GM12878 (cell line): ENCODE measurements at regions not wholly inside any gene's neighbourhood (a gene's known extent, or its start where the extent isn't known, plus 50 kb on each side); places are given as distances from the start of the nearest gene placed in this dataset.
A peak's percentile ranks its signal among the peaks of the same experiment; 100 is the strongest.

ENCODE experiments used
- BRCA1 ChIP-seq: IDR thresholded peaks from 2 replicates; pipeline ENCODE4 v1.6.1; 2011; ENCODE audit warnings: low read depth, low read length, improper control_type of control experiment
- EZH2 ChIP-seq: IDR thresholded peaks from 2 replicates; pipeline ENCODE4 v1.6.1; 2012; ENCODE audit warnings: low read depth, mild to moderate bottlenecking, control low read depth, inconsistent platforms, low read length, borderline replicate concordance; ENCODE audit not compliant: control insufficient read depth
- FOXM1 ChIP-seq: IDR thresholded peaks from 2 replicates; pipeline ENCODE4 v1.6.1; 2012; ENCODE audit warnings: low read depth, mild to moderate bottlenecking, inconsistent platforms, low read length, moderate library complexity
- GABPA ChIP-seq: IDR thresholded peaks from 2 replicates; pipeline ENCODE4 v1.6.1; 2014; ENCODE audit warnings: antibody characterized with exemption, low read depth, mild to moderate bottlenecking, inconsistent platforms
- JUND ChIP-seq: IDR thresholded peaks from 2 replicates; pipeline ENCODE4 v1.6.1; 2012; ENCODE audit warnings: low read depth, mild to moderate bottlenecking, low read length, improper control_type of control experiment, moderate library complexity
- MXI1 ChIP-seq: fragments of 150-350 bp; IDR thresholded peaks from 2 replicates; pipeline ENCODE4 v1.6.1; 2011; ENCODE audit warnings: low read depth, mild to moderate bottlenecking, inconsistent platforms, low read length, improper control_type of control experiment
- POLR2A ChIP-seq: IDR thresholded peaks from 2 replicates; pipeline ENCODE4 v1.6.1; 2011; ENCODE audit warnings: low read depth, mild to moderate bottlenecking, low read length
- RAD21 ChIP-seq: IDR thresholded peaks from 2 replicates; pipeline ENCODE4 v1.6.1; 2011; ENCODE audit warnings: mild to moderate bottlenecking, low read depth, low read length, moderate library complexity; ENCODE audit not compliant: insufficient read depth
- RFX5 ChIP-seq: IDR thresholded peaks from 2 replicates; pipeline ENCODE4 v1.6.1; 2011; ENCODE audit warnings: low read depth, low read length, improper control_type of control experiment
- SRF ChIP-seq, 2 experiments: IDR thresholded peaks; 2 replicates each; pipeline ENCODE4 v1.6.1; 2011; ENCODE audit warnings: low read depth in 2 of 2, low read length in 2 of 2, mild to moderate bottlenecking in 1 of 2, moderate library complexity in 1 of 2
- USF1 ChIP-seq: IDR thresholded peaks from 2 replicates; pipeline ENCODE4 v1.6.1; 2011; ENCODE audit warnings: borderline replicate concordance, low read depth, mild to moderate bottlenecking, moderate library complexity, mixed read lengths, low read length; ENCODE audit not compliant: insufficient read depth; ENCODE audit errors: extremely low read length
- TF ChIP-seq, protein P1 (sequence below): IDR thresholded peaks from 2 replicates; pipeline ENCODE4 v1.6.1; 2011; ENCODE audit warnings: low read depth, mild to moderate bottlenecking, low read length, moderate library complexity, borderline replicate concordance; ENCODE audit errors: extremely low read depth
- TF ChIP-seq, protein P2 (sequence below), 3 experiments: IDR thresholded peaks in 2 of 3; conservative IDR thresholded peaks in 1 of 3; 2 replicates each; pipeline ENCODE4 v1.5.1; 2011; ENCODE audit warnings: low read depth in 3 of 3, low read length in 3 of 3, mild to moderate bottlenecking in 3 of 3, control low read depth in 2 of 3, moderate library complexity in 2 of 3, inconsistent platforms in 1 of 3, mixed read lengths in 1 of 3; ENCODE audit not compliant: control insufficient read depth in 2 of 3, insufficient read depth in 1 of 3; ENCODE audit errors: extremely low read depth in 1 of 3

DNA sequence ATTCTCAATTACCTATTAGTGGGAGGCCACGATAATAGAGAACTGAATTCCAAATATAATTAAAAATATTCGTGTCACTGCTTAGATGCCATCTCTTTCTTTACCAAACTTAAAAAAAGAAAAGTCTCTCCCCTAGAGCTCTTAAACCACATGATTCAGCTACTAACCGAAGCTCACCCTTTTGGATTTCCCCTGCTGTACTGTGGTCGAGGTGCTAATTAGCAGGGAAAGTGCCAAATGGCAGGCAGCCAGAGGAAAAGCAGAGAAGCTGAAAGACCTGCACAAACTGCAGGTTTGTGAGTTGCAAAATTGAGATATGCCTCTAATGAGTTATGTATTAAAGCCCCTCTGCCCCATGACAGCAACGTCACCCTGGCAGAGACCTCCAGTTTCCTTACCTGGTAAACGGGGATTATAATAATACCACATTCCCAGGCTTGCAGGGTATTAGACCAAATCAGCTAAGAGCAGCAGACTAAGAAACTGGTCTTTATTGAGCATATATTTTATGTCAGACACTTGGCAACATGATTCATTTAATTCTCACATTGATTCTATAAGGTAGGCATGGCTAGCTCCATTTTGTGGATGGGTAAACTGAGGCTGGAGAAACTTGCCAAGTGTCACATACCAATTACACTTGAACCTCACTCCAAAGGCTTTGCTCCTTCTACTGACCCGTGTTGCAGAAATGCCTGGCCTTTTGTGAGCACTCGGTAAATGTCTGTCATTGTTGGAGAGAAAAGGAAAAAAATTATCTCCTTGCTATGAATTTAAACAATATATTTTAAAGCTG lies 259.7 kb downstream of the LPIN1 start:
- no peak for TF ChIP-seq RFX5
- no peak for TF ChIP-seq RAD21
- no peak for TF ChIP-seq BRCA1
- TF ChIP-seq, protein P1, sequence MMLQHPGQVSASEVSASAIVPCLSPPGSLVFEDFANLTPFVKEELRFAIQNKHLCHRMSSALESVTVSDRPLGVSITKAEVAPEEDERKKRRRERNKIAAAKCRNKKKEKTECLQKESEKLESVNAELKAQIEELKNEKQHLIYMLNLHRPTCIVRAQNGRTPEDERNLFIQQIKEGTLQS: no peak
- no peak; the same call in 1 of the 2 replicates for TF ChIP-seq JUND
- TF ChIP-seq, protein P2, sequence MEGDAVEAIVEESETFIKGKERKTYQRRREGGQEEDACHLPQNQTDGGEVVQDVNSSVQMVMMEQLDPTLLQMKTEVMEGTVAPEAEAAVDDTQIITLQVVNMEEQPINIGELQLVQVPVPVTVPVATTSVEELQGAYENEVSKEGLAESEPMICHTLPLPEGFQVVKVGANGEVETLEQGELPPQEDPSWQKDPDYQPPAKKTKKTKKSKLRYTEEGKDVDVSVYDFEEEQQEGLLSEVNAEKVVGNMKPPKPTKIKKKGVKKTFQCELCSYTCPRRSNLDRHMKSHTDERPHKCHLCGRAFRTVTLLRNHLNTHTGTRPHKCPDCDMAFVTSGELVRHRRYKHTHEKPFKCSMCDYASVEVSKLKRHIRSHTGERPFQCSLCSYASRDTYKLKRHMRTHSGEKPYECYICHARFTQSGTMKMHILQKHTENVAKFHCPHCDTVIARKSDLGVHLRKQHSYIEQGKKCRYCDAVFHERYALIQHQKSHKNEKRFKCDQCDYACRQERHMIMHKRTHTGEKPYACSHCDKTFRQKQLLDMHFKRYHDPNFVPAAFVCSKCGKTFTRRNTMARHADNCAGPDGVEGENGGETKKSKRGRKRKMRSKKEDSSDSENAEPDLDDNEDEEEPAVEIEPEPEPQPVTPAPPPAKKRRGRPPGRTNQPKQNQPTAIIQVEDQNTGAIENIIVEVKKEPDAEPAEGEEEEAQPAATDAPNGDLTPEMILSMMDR (IDR thresholded peaks at IDR 0.05 in 2 of 3, conservative IDR thresholded peaks at IDR 0.05 in 1 of 3; ENCODE audit: control insufficient read depth in 2 of 3, extremely low read depth in 1 of 3, insufficient read depth in 1 of 3, low read depth in 3 of 3, low read length in 3 of 3): no peak
- peak; percentile 91 for TF ChIP-seq FOXM1
- no peak for TF ChIP-seq POLR2A
- TF ChIP-seq USF1: no peak
- TF ChIP-seq EZH2: no peak
- TF ChIP-seq GABPA: no peak
- no peak for TF ChIP-seq MXI1
- TF ChIP-seq SRF (IDR thresholded peaks at IDR 0.05; ENCODE audit: low read depth in 2 of 2, low read length in 2 of 2): no peak
